ENCODE measurements at regions not wholly inside any gene's neighbourhood (a gene's known extent, or its start where the extent isn't known, plus 50 kb on each side); places are given as distances from the start of the nearest gene placed in this dataset.
"Not testable (repeated sequence)": the region's sequence is repeated elsewhere in the genome, so short reads cannot be mapped to it uniquely, and the experiment has no call there.

GRCh38 chr3:159047361-159047760, 245.5 kb downstream of the MFSD1 start:
- no peak overlapping the region for H3K27ac ChIP-seq (ENCODE audit: extremely low read depth, low read depth, low read length)
- peaks cover 8% of the 10 kb centered on the region for H3K4me1 ChIP-seq (ENCODE audit: control insufficient read depth, insufficient read depth, low read length)
- ChIA-PET CTCF (no interaction called here), POLR2A (no interaction called here)
- no peaks in the 10 kb centered on the region for H3K36me3 ChIP-seq (ENCODE audit: control insufficient read depth in 2 of 2, insufficient read depth in 1 of 2, low read length in 2 of 2)
- H3K4me3 ChIP-seq (ENCODE audit: low read depth, low read length): no peak overlapping the region
- no peak for TF ChIP-seq GLI2 (tag by site-specific recombination; IDR thresholded peaks at IDR 0.05; ENCODE audit: borderline replicate concordance, low read depth)
- TF ChIP-seq, protein P1, sequence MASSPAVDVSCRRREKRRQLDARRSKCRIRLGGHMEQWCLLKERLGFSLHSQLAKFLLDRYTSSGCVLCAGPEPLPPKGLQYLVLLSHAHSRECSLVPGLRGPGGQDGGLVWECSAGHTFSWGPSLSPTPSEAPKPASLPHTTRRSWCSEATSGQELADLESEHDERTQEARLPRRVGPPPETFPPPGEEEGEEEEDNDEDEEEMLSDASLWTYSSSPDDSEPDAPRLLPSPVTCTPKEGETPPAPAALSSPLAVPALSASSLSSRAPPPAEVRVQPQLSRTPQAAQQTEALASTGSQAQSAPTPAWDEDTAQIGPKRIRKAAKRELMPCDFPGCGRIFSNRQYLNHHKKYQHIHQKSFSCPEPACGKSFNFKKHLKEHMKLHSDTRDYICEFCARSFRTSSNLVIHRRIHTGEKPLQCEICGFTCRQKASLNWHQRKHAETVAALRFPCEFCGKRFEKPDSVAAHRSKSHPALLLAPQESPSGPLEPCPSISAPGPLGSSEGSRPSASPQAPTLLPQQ (tag by site-specific recombination; IDR thresholded peaks at IDR 0.05): no peak
- TF ChIP-seq HOXD13 (CRISPR knock-in tag; IDR thresholded peaks at IDR 0.05; ENCODE audit: borderline replicate concordance): no peak
- TF ChIP-seq ZNF18 (tag by site-specific recombination; IDR thresholded peaks at IDR 0.05): no peak
- no peak for TF ChIP-seq TRIM28 (IDR thresholded peaks at IDR 0.05; ENCODE audit: borderline replicate concordance, low read length)
- TF ChIP-seq EGR2 (tag by site-specific recombination; IDR thresholded peaks at IDR 0.05; ENCODE audit: low read depth): no peak
- TF ChIP-seq HIC1 (tag by site-specific recombination; IDR thresholded peaks at IDR 0.05): no peak
- no peak for TF ChIP-seq SP7 (tag by site-specific recombination; IDR thresholded peaks at IDR 0.05)
- TF ChIP-seq ZNF391 (tag by site-specific recombination; IDR thresholded peaks at IDR 0.05; ENCODE audit: borderline replicate concordance, low read depth): no peak
- TF ChIP-seq MEIS1 (CRISPR knock-in tag; IDR thresholded peaks at IDR 0.05; ENCODE audit: borderline replicate concordance): no peak
- no peak for TF ChIP-seq ZNF514 (tag by site-specific recombination; IDR thresholded peaks at IDR 0.05)
- no peak for TF ChIP-seq ZNF776 (tag by site-specific recombination; IDR thresholded peaks at IDR 0.05; ENCODE audit: borderline replicate concordance)
- TF ChIP-seq ZNF138 (tag by site-specific recombination; IDR thresholded peaks at IDR 0.05; ENCODE audit: borderline replicate concordance): no peak
- H3K9me3 ChIP-seq (ENCODE audit: control insufficient read depth, insufficient read depth, low read depth, low read length): no peaks in the 10 kb centered on the region

DNA sequence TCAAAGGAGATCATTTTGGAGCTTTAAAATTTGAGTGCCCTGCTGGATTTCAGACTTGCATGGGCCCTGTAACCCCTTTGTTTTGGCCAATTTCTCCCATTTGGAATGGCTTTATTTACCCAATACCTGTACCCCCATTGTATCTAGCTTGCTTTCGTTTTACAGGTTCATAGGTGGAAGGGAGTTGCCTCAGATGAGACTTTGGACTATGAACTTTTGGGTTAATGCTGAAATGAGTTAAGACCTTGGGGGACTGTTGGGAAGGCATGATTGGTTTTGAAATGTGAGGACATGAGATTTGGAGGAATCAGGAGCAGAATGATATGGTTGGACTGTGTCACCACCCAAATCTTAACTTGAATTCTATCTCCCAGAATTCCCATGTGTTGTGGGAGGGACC, 250.6 kb downstream of the MFSD1 start:
- H3K27ac ChIP-seq (ENCODE audit: extremely low read depth, low read depth, low read length); H3K4me1 ChIP-seq (ENCODE audit: control insufficient read depth, insufficient read depth, low read length); CTCF ChIA-PET; POLR2A ChIA-PET; H3K36me3 ChIP-seq (ENCODE audit: control insufficient read depth in 2 of 2, insufficient read depth in 1 of 2, low read length in 2 of 2); H3K9me3 ChIP-seq (ENCODE audit: control insufficient read depth, insufficient read depth, low read depth, low read length); H3K4me3 ChIP-seq (ENCODE audit: low read depth, low read length): not testable (repeated sequence)

DNA sequence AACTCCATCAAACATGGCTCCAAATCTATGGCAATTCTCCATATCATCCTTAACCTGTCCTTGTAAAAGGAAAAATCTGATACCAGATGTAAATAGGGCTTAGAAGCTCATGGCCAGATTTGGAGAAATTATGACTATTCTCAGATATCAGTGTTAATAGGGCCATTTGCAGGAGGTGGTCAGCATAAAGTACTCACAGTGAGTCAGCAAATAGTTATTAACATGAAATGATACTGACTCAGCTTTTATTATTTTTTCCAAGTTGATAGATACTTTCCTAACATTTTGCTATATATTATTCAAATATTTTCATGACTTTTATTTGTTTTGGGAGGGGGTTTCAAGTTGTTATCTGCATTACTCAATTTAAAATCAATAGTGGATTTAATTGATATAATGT, 255.8 kb downstream of the MFSD1 start:
- Histone ChIP-seq H3K27ac (ENCODE audit: extremely low read depth, low read depth, low read length) (no peak overlapping the region), H3K4me1 (ENCODE audit: control insufficient read depth, insufficient read depth, low read length) (no peaks in the 10 kb centered on the region), H3K36me3 (ENCODE audit: control insufficient read depth in 2 of 2, insufficient read depth in 1 of 2, low read length in 2 of 2) (no peaks in the 10 kb centered on the region), H3K9me3 (ENCODE audit: control insufficient read depth, insufficient read depth, low read depth, low read length) (no peaks in the 10 kb centered on the region), H3K4me3 (ENCODE audit: low read depth, low read length) (no peak overlapping the region)
- POLR2A ChIA-PET: no interaction called here
- TF ChIP-seq, protein P2, sequence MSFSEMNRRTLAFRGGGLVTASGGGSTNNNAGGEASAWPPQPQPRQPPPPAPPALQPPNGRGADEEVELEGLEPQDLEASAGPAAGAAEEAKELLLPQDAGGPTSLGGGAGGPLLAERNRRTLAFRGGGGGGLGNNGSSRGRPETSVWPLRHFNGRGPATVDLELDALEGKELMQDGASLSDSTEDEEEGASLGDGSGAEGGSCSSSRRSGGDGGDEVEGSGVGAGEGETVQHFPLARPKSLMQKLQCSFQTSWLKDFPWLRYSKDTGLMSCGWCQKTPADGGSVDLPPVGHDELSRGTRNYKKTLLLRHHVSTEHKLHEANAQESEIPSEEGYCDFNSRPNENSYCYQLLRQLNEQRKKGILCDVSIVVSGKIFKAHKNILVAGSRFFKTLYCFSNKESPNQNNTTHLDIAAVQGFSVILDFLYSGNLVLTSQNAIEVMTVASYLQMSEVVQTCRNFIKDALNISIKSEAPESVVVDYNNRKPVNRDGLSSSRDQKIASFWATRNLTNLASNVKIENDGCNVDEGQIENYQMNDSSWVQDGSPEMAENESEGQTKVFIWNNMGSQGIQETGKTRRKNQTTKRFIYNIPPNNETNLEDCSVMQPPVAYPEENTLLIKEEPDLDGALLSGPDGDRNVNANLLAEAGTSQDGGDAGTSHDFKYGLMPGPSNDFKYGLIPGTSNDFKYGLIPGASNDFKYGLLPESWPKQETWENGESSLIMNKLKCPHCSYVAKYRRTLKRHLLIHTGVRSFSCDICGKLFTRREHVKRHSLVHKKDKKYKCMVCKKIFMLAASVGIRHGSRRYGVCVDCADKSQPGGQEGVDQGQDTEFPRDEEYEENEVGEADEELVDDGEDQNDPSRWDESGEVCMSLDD (tag by site-specific recombination; IDR thresholded peaks at IDR 0.05): no peak
- TF ChIP-seq ZNF239 (tag by site-specific recombination; IDR thresholded peaks at IDR 0.05) (no peak), KLF16 (tag by site-specific recombination; IDR thresholded peaks at IDR 0.05) (no peak), ZNF843 (tag by site-specific recombination; IDR thresholded peaks at IDR 0.05) (no peak), ZNF366 (tag by site-specific recombination; conservative IDR thresholded peaks at IDR 0.05) (no peak), ZNF629 (tag by site-specific recombination; IDR thresholded peaks at IDR 0.05) (no peak), ZNF830 (tag by site-specific recombination; IDR thresholded peaks at IDR 0.05; ENCODE audit: low read depth) (no peak)
- TF ChIP-seq, protein P3, sequence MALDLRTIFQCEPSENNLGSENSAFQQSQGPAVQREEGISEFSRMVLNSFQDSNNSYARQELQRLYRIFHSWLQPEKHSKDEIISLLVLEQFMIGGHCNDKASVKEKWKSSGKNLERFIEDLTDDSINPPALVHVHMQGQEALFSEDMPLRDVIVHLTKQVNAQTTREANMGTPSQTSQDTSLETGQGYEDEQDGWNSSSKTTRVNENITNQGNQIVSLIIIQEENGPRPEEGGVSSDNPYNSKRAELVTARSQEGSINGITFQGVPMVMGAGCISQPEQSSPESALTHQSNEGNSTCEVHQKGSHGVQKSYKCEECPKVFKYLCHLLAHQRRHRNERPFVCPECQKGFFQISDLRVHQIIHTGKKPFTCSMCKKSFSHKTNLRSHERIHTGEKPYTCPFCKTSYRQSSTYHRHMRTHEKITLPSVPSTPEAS (tag by site-specific recombination; IDR thresholded peaks at IDR 0.05): no peak
- CTCF ChIA-PET: no interaction called here

Data from HEK293 (cell line).